ENCODE measurements at regions not wholly inside any gene's neighbourhood (a gene's known extent, or its start where the extent isn't known, plus 50 kb on each side); places are given as distances from the start of the nearest gene placed in this dataset.

DNA sequence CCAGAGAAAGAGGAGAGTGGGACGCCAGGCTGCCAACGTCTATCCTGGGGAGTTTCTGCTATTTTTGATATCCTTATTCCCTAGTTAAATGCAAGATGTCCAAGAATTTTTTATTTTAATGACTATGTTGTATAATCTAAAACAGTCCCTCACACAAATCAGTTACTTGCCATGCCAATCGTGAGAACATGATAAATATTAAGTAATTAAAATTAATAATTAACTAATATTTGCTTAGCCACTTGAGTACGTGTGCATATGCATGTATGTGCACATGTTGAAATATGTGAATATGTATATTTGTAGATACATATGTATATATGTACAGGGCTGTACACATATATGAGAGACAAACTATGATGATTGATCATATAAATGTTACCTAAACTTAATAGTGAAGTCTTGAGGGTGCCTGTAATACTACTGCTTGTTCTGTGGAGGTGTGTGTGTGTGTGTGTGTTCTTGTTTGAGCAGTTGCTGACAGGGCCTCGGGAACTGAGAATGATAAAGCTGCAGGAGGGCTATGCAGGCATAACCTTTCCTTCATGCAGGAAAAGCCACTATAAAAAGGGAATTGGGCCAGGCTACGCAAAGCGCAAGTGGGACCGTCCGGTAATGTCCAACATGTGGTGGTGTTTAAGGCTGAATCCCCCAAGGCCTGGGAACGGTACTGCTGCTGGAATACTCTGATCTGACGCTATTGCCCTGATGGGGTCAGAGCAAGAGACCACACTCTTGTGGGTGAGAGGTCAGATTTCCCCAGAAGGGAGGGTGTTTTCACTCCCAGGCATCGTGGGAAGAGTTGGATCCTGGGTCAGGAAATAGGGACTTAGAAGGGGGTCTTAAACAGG is 148.3 kb upstream of the TBX18 start:
- Histone ChIP-seq H3K27ac (no peak overlapping the region), H3K9ac (ENCODE audit: insufficient read length) (no peak overlapping the region), H3K36me3 (ENCODE audit: insufficient read depth, low read length) (no peaks in the 10 kb centered on the region), H3K4me3 (no peak overlapping the region), H3K9me3 (ENCODE audit: low read depth, low read length) (no peaks in the 10 kb centered on the region)
- DNase-seq (ENCODE audit: low read depth, low spot score): no peak
- TF ChIP-seq FOXP2 (optimal IDR thresholded peaks at IDR 0.05; ENCODE audit: control extremely low read depth, extremely low read length, insufficient read depth) (no peak), EZH2 (IDR thresholded peaks at IDR 0.05) (no peak), POLR2AphosphoS5 (IDR thresholded peaks at IDR 0.05; ENCODE audit: borderline replicate concordance, low read depth, low read length) (no peak)

DNA sequence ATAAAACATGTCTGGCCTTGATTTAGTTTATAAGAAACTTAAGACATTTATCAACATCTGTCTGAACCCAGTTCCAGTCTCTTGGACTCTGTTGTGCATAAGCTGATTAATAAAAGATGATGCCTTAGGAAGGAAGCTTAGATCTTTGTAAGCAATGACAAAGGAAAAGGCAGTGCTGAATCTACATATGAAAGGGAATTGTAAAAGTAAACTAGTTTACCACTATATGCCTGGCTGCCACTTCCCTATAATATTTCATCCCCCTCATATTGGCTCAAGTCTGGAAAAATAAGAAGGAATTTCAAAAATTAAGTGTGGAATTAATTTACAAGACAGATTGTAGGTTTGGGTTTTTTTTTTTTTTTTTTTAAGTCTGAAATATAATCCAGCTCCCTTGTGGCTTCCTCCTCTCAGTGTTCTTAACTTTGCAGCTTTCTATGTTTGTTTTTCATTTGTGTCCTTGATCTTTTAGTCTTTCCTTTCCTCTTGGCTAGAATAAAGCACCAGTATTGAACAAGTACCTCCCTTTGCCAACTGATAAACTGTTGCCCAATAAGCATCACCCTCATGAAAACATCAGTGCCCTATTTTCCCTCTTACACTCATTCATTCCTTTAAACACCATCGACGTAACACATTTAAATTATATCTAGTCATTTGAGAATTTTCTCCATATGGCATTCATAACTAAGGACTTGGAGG is 146.7 kb upstream of the TBX18 start:
- Histone ChIP-seq H3K9me3 (ENCODE audit: low read depth, low read length) (no peaks in the 10 kb centered on the region), H3K9ac (ENCODE audit: insufficient read length) (no peak overlapping the region), H3K4me3 (no peak overlapping the region), H3K36me3 (ENCODE audit: insufficient read depth, low read length) (no peaks in the 10 kb centered on the region), H3K27ac (no peak overlapping the region)
- TF ChIP-seq FOXP2 (optimal IDR thresholded peaks at IDR 0.05; ENCODE audit: control extremely low read depth, extremely low read length, insufficient read depth) (no peak), EZH2 (IDR thresholded peaks at IDR 0.05) (no peak), POLR2AphosphoS5 (IDR thresholded peaks at IDR 0.05; ENCODE audit: borderline replicate concordance, low read depth, low read length) (no peak)
- DNase-seq (ENCODE audit: low read depth, low spot score): no peak

- H3K9me3 ChIP-seq (ENCODE audit: low read depth, low read length): no peaks in the 10 kb centered on the region
Measured at GRCh38 chr6:84908304-84908904, 144.0 kb upstream of the TBX18 start.

DNA sequence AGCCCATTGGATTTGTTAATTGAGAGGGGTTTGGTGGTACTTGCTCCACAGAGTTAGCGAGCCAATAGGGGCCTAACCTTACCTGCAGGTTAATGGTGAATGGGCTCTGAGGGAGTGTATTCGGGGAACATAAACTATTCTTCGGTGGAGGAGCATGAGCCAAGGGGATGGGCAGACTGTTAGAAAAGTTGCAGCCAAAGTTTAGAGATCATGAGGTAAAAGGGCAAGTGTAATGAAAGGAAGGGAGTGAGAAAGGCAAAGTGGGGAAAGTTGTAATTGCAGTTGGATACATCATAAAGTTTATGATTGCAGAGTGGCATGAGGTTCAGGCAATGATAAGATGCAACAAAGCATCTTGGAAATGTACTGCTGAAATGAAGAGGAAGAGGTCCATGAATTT is 142.1 kb upstream of the TBX18 start:
- TF ChIP-seq POLR2AphosphoS5 (IDR thresholded peaks at IDR 0.05; ENCODE audit: borderline replicate concordance, low read depth, low read length): no peak
- no peak for TF ChIP-seq EZH2 (IDR thresholded peaks at IDR 0.05)
- TF ChIP-seq FOXP2 (optimal IDR thresholded peaks at IDR 0.05; ENCODE audit: control extremely low read depth, extremely low read length, insufficient read depth): no peak
- DNase-seq (ENCODE audit: low read depth, low spot score): no peak
- H3K9me3 ChIP-seq (ENCODE audit: low read depth, low read length): no peaks in the 10 kb centered on the region
- no peak overlapping the region for H3K4me3 ChIP-seq
- H3K36me3 ChIP-seq (ENCODE audit: insufficient read depth, low read length): no peaks in the 10 kb centered on the region
- H3K27ac ChIP-seq: no peak overlapping the region
- H3K9ac ChIP-seq (ENCODE audit: insufficient read length): no peak overlapping the region

More at GRCh38 chr6:84908304-84908904, 144.0 kb upstream of the TBX18 start:
- Histone ChIP-seq H3K27ac (no peak overlapping the region), H3K9ac (ENCODE audit: insufficient read length) (no peak overlapping the region), H3K36me3 (ENCODE audit: insufficient read depth, low read length) (no peaks in the 10 kb centered on the region), H3K4me3 (no peak overlapping the region)
- TF ChIP-seq FOXP2 (optimal IDR thresholded peaks at IDR 0.05; ENCODE audit: control extremely low read depth, extremely low read length, insufficient read depth) (no peak), EZH2 (IDR thresholded peaks at IDR 0.05) (no peak)
- no peak for DNase-seq (ENCODE audit: low read depth, low spot score)

GRCh38 chr6:84905823-84906222 is 141.4 kb upstream of the TBX18 start:
- Histone ChIP-seq H3K9me3 (ENCODE audit: low read depth, low read length) (no peaks in the 10 kb centered on the region), H3K4me3 (no peak overlapping the region), H3K9ac (ENCODE audit: insufficient read length) (no peak overlapping the region), H3K27ac (no peak overlapping the region), H3K36me3 (ENCODE audit: insufficient read depth, low read length) (no peaks in the 10 kb centered on the region)
- DNase-seq (ENCODE audit: low read depth, low spot score): no peak
- no peak for TF ChIP-seq FOXP2 (optimal IDR thresholded peaks at IDR 0.05; ENCODE audit: control extremely low read depth, extremely low read length, insufficient read depth)
- no peak for TF ChIP-seq EZH2 (IDR thresholded peaks at IDR 0.05)
- no peak for TF ChIP-seq POLR2AphosphoS5 (IDR thresholded peaks at IDR 0.05; ENCODE audit: borderline replicate concordance, low read depth, low read length)

- no peak overlapping the region for H3K27ac ChIP-seq
- TF ChIP-seq POLR2AphosphoS5 (IDR thresholded peaks at IDR 0.05; ENCODE audit: borderline replicate concordance, low read depth, low read length): no peak
- TF ChIP-seq FOXP2 (optimal IDR thresholded peaks at IDR 0.05; ENCODE audit: control extremely low read depth, extremely low read length, insufficient read depth): no peak
- no peak for TF ChIP-seq EZH2 (IDR thresholded peaks at IDR 0.05)
- DNase-seq (ENCODE audit: low read depth, low spot score): no peak
- no peak overlapping the region for H3K4me3 ChIP-seq
- H3K9ac ChIP-seq (ENCODE audit: insufficient read length): no peak overlapping the region
- no peaks in the 10 kb centered on the region for H3K36me3 ChIP-seq (ENCODE audit: insufficient read depth, low read length)
- H3K9me3 ChIP-seq (ENCODE audit: low read depth, low read length): no peaks in the 10 kb centered on the region
Measured at GRCh38 chr6:84902354-84902928, 138.0 kb upstream of the TBX18 start.

- H3K9ac ChIP-seq (ENCODE audit: insufficient read length): no peak overlapping the region
- TF ChIP-seq FOXP2 (optimal IDR thresholded peaks at IDR 0.05; ENCODE audit: control extremely low read depth, extremely low read length, insufficient read depth) (no peak), POLR2AphosphoS5 (IDR thresholded peaks at IDR 0.05; ENCODE audit: borderline replicate concordance, low read depth, low read length) (no peak), EZH2 (IDR thresholded peaks at IDR 0.05) (no peak)
- no peak overlapping the region for H3K4me3 ChIP-seq
- DNase-seq (ENCODE audit: low read depth, low spot score): no peak
- H3K27ac ChIP-seq: no peak overlapping the region
- no peaks in the 10 kb centered on the region for H3K36me3 ChIP-seq (ENCODE audit: insufficient read depth, low read length)
- H3K9me3 ChIP-seq (ENCODE audit: low read depth, low read length): no peaks in the 10 kb centered on the region
Measured at GRCh38 chr6:84897988-84898594, 133.7 kb upstream of the TBX18 start.

DNA sequence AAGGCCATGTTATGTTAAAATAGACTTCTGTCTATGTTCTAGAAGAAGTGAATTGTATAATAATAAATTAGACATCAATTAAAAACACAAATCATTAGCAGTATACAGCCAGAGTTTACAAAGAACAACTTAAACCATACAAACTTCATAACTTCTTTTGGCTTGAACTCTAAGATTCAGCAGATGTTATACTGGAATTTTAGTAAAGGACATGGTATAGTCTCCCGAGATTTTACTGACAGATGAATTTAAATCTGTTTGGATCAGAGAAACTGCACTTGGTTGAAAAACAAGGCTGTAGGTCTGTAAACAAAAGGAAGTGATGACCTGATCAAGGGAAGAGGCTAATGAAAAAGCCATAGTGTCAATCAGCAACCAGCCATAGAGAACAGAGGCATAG is 132.6 kb upstream of the TBX18 start:
- TF ChIP-seq POLR2AphosphoS5 (IDR thresholded peaks at IDR 0.05; ENCODE audit: borderline replicate concordance, low read depth, low read length): no peak
- Histone ChIP-seq H3K9ac (ENCODE audit: insufficient read length) (no peak overlapping the region), H3K27ac (no peak overlapping the region), H3K9me3 (ENCODE audit: low read depth, low read length) (no peaks in the 10 kb centered on the region), H3K4me3 (no peak overlapping the region), H3K36me3 (ENCODE audit: insufficient read depth, low read length) (no peaks in the 10 kb centered on the region)
- DNase-seq (ENCODE audit: low read depth, low spot score): no peak
